ENCODE measurements at regions not wholly inside any gene's neighbourhood (a gene's known extent, or its start where the extent isn't known, plus 50 kb on each side); places are given as distances from the start of the nearest gene placed in this dataset.

DNA sequence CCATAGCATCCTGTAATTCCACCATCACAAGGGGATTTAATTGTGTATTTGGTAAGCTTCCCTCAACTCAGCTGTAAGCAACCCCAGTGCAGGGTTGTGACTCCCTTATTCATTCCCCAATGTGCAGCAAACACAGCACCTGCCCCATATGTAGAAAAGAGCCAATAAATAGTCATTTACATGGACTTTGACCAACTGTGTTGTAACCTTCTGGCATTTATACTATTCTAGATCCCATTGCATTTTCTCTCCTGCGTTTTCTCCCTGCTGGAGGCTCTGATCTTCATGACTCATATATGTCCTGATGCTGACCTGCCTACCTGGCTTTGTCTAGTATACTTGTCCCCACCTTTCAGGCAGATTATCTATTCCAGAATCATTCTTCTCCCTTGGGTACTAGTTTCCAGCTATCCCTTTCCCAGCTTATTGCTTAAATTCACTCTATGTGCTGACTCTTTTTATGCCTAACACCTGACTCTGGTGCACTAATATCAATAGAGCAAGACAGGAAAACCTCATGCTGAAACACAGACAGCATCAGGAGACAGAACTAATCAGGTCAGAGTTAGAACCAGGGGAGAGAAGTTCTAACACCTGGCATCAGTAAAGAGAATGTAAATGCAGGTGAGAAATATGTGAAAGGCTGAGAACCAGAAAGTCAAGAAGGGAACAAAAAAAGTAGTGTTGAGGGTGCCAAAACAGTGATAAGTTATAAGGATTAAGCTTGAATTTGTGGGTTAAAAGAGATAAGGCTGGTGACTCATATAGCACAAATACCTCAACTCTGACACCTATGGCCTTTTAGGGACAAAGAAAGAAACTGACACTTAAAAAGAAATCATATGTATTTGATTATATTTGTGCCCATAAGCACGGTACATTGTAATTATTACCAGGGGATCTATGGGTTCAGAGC lies 402.7 kb downstream of the IPMK start:
- DNase-seq, result no peak

DNA sequence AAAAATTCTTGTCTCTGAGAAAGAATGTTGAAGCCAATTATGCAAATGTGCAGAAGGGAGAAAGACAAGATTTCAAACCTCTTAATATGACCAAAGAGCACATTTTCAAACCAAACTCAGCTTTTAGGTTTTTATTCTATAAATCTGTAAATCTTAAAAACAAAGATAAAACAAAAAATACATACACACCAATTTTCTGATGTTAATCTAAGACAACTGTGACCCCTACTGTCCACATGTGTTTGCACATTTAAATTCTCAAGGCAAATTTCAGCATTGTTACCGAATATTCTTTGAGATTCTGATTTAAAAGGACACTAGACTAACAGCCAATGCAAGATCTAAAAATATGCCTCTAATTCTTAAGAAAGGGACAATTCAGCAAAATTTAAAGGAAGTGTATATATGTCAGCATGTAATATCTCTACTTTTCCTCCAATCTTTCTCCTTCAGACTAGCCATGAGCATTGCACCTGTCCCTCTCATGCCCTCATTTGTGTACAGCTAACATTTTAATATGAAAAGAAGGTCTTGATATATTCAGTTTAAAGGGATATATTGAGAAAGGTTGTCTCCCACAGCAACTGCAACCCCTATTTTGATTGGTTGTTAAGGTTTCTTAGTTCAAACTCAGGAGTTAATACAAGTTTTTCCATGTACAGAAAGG lies 417.9 kb downstream of the IPMK start:
- no peak for DNase-seq

DNA sequence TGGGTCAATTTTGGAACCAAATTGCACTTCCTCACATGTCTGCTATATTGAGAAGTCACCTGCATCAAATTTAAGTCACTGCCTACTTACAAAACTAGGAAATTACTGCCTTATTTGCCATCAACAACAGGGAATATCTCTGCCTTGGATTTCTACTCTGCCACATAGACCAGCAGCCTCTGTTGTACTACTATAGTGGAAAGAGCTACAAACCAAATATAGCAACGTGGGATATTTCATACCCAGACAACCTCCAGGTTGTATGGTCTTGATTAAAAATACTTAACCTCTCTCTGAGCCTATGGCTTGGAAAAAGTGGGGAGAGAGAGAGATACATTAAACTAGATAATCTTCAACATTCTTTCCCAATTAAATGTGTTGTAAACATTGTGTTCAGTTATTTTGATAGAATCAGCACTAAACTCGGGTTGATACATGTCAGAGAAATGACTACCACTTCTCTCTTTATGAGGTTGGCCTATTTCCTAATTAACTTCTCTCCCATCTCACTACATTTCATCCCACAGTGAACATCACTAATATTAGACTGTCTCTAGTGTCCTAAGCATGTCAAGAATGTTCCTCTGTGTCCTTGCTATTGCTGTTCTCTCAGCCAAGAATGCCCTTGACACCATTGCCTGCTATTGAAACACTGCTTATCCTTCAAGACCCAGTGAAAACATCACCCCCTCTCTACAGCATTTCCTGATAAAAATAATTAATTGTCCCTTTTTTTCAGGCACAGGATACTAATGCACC lies 421.2 kb downstream of the IPMK start:
- no peak for DNase-seq

DNA sequence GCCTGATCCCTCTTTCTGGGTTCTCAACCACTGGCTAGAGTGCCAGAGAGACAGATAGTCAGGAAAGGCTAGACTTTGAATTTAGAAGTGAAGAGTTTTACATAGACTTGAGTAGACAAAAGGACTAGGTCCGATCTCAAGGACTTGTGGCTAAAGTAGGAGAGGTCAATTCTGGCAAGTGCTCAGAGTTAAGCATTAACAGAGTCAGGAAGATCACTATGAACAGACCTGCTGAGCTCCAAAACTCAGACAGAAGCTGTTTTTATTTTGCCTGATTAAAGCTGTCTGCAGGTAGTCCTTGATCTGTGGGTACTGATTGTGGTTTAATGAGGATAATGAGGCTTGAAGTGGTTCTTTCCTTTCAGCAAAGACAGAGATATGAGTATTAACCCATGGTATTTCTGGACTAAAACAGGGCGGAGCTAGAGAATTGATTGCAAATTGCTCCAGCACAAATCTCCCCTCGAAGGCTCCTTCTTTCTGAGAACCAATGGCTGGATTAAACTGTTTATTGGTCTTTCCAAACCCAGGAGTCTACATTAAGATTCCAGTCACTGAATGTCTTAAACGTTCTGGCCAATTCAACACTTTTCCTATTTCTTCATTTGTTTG lies 423.2 kb downstream of the IPMK start:
- no peak for DNase-seq

DNA sequence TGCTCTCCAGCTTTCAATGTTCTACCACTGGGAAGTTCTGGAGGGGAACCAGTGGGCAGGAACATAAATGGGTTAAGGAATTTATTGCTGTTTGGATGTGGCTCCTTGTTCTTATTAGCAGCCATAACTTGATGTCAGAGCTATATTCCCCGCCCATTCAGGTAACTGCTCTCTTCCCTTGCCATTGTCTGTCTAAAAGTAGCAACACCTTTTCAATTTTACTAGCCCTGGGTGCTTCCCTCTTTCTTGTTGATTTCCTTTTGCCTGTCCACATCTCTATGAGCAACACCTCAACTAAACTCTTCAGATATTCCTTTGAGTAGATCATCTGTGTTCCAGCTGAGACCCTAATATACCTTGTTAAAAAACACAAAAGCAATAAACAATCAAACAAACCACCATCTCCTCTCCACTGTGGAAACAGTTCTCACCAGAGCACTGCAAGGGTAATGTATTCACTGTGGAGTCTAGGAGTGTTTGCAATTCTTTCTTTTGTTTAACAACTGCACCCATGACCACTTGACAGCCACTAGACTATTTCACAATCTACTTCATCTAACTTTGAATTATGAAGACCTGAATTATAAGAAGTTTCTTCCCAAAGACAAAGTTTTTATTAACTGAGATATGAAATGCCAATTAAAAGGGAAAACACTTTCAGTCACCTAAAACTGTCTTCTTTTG lies 436.7 kb downstream of the IPMK start:
- DNase-seq, result no peak

DNA sequence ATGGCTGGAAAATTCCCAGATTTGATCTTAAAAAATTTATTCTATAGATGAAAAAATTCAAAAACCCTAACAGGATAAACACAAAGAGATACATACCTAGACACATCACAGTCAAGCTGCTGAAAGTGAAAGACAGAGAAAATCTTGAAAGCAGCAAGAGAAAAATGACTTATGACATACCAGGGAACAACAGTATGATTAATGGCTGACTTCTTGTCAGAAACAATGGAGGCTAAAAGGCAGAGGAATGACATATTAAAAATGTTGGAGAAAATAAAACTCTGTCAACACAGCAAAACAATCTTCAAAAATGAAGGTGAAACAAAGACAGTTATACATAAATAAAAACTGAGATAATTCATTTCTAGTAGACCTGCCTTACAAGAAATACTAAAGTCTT lies 442.7 kb downstream of the IPMK start:
- DNase-seq, result no peak

DNA sequence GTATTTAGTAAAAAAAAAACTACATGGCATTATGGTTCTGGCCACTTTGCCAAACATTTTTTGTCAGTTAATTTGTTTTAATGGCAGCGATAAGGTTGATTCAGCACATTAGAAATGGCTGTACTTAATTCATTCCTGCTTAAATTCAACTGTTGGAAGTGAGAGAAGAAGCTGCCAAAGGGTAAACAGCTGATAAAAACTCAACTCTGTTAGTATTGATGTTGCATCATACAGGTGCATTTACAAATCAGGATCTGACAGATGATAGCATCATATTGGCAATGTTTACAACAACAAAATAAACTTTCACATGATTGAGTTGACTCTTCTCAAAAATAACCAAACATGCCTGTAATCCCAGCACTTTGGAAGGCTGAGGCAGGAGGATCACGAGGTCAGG lies 444.3 kb downstream of the IPMK start:
- no peak for DNase-seq

DNA sequence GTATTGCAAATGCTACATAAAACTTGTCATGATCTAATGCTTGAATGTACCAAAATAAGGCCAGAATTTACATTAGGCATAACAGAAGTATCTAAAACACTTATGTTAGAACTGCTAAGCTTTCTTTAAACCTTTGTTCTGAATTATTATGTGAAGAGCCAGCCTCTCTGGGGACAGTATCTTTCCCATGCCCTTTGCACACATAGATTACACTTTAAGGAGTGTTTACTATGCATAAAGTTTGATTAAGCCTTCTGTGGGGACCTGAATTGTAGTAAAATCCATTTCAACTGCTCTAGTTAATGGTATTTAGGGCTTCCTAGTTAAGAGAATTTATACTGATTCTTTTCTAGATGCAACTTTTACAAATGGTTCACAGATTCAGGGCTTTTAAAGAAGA lies 444.7 kb downstream of the IPMK start:
- DNase-seq, result no peak

DNA sequence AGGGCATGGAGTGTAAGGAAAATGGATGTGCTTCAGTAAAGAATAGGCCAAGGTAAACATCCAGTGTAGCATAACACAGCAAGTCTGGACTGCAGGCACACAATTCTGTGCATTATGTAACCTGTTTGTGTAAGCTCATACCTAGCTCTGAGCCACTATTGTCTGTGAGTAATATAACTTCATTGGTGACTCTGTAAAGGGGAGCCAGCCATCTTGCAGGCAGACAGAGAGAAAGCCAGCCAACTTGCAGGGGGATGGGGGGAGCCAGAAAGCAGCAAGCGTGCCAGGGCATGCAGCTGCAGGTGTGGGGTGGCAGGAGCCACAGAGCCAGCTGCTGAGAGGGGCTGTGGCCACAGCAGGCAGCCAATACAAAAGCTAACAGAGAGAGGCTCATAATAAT lies 449.2 kb downstream of the IPMK start:
- no peak for DNase-seq

DNA sequence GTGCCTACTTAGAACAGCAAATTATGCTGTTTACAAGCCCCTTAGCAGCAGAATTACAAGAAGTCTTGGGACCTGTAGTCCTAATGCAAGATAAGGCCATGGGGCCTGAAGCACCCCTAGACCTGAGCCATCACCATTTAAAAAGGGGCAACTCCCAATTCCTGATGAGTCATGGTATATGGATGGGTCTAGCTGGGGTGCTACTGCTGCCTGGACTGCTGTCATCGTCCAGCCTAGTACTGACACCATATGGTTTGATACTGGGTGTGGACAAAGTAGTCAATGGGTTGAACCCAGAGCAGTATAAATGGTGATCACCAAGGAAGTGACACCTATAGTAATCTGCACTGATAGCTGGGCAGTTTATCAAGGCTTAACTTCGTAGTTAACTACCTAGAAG lies 450.0 kb downstream of the IPMK start:
- DNase-seq, result no peak

DNA sequence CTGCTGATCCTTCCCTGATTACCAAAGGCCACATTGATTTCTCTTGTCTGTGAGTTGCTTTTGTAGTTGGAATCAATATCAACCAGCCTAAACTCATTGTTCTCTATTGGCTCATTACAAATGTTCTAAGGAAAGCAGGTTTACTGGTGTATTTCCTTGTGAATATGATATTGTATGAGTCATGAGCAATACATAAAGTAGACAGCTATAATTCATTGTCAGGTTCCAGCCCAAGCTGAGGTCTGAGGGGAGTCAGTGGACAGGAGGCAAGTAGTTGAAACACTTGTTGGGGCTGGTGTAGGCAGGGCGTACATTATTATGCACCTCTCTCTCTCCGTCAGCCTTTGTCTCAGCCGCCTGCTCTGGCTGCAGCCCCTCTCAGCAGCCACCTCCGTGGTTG lies 451.7 kb downstream of the IPMK start:
- no peak for DNase-seq

DNA sequence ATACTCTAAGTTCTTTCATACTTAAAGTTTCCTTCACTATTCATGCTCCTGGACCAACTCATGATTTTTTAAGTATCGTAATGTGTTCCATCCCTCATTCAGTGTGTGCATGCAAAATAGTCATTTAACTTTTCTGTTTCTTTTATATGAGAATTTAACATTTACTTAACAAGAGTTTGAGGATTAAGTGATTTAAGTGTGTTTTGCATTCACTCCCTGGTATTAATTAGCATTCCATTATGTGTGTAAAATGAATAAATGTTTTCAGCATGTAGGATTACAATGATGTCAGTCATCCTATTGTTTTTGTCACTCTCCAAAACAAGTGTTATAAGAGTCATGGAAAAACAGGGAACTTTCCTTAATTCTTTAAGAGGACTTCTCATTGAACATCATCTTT lies 457.7 kb downstream of the IPMK start:
- no peak for DNase-seq

DNA sequence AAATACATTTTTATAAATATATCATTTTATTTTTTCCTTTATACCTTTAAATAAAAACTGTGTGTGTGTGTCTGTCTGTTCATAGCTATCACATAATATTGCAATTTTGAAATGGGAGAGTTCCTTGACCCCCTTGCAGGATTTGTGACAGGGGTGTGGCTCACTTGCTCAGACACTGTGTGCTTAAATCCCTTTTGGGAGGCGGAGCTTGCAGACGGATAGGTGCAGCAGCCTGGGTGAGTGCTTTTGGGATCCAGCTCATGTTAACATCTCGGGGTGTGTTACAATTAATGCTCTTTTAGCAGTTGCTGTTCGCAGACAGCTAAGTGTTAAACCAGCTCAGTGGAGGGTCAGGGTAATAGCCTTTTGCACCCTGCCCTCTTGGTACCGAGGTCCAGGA lies 459.8 kb downstream of the IPMK start:
- no peak for DNase-seq

DNA sequence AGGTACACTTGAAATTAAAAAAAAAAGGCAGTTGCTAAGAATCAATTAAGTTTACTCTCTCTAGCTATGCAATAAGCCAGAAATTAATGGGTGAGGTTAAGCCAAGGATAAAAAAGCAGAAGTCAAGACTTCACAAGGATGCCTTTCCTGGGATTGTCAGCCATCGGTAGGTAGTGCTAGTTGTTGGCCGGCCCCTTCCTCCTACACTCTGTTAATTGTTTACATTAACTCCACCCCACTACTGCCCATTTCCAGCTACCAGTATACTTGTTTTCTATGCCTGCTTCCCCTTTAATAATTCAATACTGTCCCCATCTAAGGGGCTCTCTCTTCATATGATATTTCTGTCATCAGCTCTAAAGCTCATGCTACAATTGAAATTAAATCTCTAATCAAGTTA lies 461.0 kb downstream of the IPMK start:
- no peak for DNase-seq

DNA sequence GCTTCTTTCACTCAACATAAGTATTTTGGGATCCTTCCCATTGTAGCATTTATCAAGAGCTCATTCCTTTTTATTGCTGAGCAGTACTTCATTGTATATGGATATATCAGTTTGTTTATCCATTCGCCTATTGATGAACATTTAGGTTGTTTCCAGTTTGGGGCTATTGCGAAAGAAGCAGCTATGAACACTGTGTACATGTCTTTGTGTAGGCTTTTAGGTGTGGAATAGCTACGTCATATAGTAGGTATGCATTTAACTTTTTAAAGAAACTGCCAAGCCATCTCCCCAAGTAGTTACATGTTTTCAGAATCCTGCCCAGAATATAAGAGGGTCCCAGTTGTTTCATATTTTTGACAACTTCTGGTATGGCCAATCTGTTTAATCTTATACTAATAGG lies 468.1 kb downstream of the IPMK start:
- no peak for DNase-seq

DNA sequence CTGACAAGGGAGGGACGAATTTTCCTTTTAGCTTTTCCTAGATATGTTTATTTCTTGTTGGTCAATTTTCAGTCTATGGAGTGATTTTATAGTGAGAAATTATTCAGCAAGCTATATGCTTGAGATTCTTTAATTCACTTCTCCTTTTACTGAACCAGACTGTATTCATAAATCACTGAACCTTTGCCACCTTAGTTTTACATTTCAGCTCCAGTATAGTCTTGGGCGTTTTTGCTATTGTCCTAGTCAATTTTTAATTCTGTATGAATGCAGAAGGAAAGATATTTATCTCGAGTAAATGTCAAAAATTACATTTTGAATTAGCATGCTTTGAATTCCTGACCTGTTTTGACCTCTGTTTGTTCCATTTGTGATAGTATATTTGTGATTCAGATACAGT lies 468.9 kb downstream of the IPMK start:
- no peak for DNase-seq

DNA sequence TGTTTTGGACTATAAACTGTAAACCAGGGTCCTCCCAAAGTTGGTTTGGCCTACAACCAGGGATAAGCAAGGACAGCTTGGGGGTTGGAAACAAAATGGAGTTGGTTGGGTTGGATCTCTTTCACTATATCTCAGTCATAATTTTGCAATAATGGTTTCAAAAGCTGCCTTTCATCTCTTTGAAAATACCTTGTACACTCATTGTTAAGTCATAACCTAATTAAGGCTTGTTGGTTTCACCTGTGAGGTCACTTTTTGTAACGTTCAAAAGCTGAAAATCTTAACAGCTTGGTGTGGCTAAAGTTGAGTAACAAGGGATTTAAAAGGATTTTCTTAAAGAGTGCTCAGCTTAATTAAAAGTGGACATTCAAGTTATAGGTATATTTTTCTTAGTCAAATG lies 476.1 kb downstream of the IPMK start:
- DNase-seq, result no peak

DNA sequence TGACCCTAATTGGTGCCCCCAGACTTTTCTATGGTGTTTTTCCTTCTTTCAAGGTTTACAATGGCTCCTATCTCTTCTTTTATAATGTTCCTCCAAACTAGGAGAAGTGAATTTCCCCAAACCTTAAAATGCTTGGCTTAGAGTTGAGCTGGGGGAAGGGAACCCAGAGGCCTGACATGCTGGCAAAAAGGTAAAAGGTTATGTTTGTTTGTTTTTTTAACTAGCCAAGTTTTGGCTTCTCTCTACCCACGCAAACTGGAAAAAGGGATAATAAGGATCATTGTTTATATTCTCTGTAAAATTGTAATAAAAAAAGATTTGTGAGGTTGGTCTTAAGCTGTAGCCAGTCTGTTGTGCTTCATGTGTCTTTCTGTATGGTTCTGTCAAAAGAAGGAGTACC lies 477.0 kb downstream of the IPMK start:
- no peak for DNase-seq

DNA sequence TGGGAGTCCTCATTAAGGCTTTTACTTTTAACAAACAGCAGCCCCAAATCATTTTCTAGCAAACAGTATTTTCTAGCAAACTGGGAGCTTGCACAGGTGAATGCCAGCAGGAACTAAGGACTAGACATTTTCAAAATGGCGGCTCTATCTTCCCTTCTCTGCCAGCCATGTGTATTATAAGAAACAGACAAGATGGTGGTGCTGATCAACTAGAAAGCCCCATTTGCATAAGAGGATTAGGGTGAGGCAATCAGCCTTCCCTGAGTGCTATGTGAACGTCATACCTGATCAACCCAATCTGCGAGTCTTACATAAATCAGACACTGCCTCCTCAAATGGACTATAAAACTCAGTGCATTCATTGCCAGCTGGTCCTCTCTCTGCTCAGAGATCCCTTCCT lies 479.6 kb downstream of the IPMK start:
- no peak for DNase-seq

DNA sequence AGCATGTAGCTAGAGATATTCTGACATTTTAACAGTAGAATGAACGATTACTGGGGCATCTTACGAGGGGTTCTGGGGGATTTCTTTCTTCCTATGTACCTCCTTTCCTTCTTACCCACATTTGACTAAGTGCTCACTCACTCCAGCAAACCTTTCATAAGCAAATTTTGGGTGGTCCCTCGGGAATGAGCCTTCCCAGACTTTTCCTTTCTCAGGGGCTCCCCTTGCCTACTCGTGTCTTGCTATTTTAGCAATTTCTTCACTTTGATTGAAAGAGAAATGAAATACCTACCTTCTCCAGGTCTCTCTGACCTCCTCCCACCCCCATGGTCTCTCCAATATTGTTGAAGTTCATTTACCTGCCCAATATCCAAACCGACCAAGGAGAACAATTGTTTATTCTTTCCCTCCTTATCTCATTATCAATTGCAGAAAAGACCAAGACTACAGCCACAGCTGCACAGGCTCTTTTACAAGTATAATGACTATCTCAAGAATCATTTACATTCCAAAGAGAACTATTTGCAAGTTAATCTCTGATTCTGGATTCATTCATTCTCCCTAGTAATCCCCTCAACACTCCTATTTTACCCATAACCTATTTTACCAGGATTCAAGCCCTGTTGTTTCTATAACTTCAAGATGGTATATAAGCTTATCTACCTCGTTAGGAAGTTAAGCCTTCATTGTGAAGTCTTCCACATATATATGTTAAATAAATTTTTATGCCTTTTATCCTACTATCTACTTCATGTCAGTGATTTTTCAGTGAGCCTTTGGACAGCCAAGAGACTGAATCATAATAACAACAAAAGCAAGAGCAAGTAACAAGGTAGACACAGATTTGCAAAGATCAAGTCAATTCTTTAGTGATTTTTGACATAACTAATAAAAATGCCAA lies 480.6 kb downstream of the IPMK start:
- no peak for DNase-seq

DNA sequence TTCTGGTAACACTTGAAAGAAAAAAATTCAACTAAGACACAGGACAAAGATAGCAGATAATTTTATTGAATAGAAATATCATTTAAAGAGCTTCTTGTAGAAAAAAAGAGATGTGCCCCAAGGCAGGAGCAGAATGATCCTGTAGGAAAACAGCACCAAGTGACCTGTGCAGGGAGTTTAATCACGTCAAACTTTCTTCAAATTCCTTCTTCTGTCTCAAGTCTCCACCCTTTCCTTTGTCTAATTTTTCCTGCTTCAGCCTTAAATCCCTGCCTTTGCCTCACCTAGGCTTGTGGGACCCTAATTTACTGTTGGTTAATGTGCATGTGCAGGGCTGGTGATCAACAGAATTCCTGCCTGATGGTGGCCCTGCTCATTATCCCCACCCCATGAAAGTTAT lies 481.4 kb downstream of the IPMK start:
- no peak for DNase-seq

DNA sequence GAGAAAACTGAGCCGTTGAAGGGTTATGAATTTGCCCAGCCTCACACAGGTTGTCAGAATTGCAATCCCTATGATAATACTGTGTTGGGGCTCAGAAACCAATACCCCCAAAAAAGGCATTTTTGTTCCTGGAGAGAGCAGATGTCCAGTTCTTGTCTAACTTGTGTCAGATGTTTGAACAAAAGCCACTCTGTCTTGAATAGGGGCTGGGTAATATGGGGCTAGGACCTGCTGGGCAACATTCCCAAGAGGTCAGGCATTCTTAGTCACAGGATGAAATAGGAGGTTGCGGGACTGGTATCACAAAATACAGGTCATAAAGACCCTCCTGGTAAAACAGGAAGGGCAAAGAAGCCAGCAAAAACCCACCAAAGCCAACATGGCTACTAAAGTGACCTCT lies 482.1 kb downstream of the IPMK start:
- no peak for DNase-seq
